GM12874 (cell line): ENCODE measurements at regions not wholly inside any gene's neighbourhood (a gene's known extent, or its start where the extent isn't known, plus 50 kb on each side); places are given as distances from the start of the nearest gene placed in this dataset.

Experiments
- TF ChIP-seq, protein P1 (sequence below): IDR thresholded peaks from 2 replicates; pipeline ENCODE4 v1.5.1; 2011; ENCODE audit warnings: low read depth, mild to moderate bottlenecking, control low read depth, low read length, moderate library complexity; ENCODE audit not compliant: insufficient read depth

DNA sequence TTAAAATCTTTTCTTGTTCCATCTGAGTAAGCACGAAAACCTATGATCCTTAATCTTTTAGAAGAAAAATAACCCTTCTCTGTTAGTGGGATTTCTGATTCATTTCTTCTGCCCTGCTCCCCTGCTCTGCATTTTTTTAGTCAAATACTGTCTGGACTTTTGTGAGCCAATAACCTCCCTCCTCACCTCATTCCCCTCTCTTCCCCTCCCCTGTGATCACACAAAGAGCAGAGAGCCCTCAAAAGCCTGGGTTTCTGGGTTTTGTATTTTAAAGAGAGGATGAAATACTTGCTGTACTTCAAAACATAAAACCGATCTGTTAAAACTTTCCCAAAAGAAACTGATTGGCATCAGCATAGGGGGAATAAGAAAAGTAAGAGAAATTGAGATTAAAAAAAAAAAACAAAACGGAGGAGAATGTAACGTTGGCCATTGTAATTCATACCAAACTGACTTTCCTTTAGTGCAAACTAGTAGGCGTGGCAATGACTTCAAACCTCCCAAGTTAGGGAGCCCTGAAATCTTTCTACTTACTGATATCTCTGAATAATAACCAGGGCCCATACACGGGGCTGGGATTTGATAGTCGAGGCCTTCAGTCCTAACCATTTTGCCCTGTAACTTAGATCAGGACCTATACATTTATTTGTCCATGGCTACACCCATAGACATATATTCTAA is 232.9 kb downstream of the TM9SF2 start:
- TF ChIP-seq, protein P1, sequence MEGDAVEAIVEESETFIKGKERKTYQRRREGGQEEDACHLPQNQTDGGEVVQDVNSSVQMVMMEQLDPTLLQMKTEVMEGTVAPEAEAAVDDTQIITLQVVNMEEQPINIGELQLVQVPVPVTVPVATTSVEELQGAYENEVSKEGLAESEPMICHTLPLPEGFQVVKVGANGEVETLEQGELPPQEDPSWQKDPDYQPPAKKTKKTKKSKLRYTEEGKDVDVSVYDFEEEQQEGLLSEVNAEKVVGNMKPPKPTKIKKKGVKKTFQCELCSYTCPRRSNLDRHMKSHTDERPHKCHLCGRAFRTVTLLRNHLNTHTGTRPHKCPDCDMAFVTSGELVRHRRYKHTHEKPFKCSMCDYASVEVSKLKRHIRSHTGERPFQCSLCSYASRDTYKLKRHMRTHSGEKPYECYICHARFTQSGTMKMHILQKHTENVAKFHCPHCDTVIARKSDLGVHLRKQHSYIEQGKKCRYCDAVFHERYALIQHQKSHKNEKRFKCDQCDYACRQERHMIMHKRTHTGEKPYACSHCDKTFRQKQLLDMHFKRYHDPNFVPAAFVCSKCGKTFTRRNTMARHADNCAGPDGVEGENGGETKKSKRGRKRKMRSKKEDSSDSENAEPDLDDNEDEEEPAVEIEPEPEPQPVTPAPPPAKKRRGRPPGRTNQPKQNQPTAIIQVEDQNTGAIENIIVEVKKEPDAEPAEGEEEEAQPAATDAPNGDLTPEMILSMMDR = no peak

GRCh38 chr13:99733346-99733745 is 232.1 kb downstream of the TM9SF2 start:
- TF ChIP-seq, protein P1 = no peak

- TF ChIP-seq, protein P1 = no peak
Measured at GRCh38 chr13:99731747-99732146, 230.5 kb downstream of the TM9SF2 start.

GRCh38 chr13:99730403-99730802 is 229.1 kb downstream of the TM9SF2 start:
- TF ChIP-seq, protein P1 = no peak

DNA sequence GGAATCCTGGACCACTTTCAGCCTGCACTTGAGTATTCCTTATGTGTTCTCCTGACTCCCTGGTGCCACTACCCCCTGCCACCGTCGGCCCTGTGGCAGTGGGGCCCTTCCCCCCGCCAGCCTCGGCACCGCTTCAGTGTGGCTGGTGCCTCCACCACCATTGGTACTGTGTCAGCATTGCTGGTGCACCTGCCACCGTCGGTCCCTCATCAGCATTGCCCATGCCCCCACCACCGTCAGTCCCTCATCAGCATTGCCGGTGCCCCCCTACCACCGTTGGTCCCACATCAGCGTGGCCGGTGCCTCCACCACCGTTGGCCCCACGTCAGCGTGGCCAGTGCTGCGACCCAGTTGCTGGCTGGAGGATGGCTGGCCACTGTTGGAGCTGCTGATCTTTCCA is 228.5 kb downstream of the TM9SF2 start:
- TF ChIP-seq, protein P1 = no peak

DNA sequence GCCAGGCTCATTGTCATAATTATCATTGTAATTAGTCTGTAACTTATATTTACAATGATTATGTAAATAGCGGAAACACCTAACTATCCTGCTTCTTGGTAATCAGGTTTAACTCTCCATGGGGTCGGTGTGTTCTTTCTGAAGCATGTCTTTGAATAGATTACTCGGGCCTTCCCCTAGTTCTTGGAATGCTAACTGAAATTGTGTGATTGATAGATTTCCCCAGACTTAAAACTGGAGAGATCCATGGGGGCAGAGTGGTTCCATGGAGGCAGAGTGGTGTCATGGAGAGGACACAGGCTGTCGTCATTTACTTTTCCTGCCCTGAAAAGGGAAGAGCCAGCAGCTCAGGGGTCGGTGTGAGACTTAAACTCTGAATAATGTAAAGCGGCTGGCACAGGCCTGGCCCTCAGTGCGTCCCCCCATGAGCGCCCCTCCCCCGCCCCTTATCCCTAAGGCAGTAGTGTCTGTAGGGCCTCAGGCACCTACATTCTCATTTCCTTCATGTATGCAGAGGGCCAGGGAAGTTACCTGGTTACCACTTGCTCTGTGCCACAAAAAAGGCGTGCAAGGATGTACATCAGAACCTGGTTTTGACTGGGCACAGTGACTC is 225.1 kb downstream of the TM9SF2 start:
- TF ChIP-seq, protein P1 = no peak

DNA sequence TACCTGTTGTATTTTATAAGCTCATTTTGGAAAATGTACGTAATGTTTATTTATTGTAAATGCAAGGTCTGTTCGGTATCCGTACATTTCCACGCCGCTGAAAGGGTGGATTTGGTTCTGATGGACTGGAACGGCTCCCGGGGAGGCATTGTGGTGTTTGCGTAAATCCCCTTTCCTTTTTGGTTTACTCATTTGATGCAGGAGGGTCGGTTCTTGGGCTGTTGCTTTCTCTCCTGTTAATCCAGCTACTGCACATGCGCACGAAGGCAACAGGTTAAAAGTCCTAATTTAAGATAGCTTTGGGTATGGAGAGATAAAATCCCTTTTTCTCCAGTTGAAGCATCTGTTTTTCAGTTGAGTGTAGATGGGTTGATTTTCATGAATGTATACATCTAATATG is 224.4 kb downstream of the TM9SF2 start:
- TF ChIP-seq, protein P1 = no peak
